ENCODE measurements at regions not wholly inside any gene's neighbourhood (a gene's known extent, or its start where the extent isn't known, plus 50 kb on each side); places are given as distances from the start of the nearest gene placed in this dataset.
"Not testable (repeated sequence)": the region's sequence is repeated elsewhere in the genome, so short reads cannot be mapped to it uniquely, and the experiment has no call there.

- H3K4me3 ChIP-seq (replicated peaks; ENCODE audit: low read depth, low read length) = no peak overlapping the region
- no peak for TF ChIP-seq CTCF (IDR thresholded peaks at IDR 0.05; ENCODE audit: low read depth, low read length, missing control alignments)
- DNase-seq (ENCODE audit: extremely low read depth, low read depth) = no peak
Observed at GRCh38 chr6:20263059-20263458, 50.8 kb upstream of the MBOAT1 start.

- H3K4me3 ChIP-seq (replicated peaks; ENCODE audit: low read depth, low read length) = no peak overlapping the region
- TF ChIP-seq CTCF (IDR thresholded peaks at IDR 0.05; ENCODE audit: low read depth, low read length, missing control alignments) = no peak
- no peak for DNase-seq (ENCODE audit: extremely low read depth, low read depth)
Observed at GRCh38 chr6:20265842-20266241, 53.6 kb upstream of the MBOAT1 start.

- DNase-seq (ENCODE audit: extremely low read depth, low read depth) = no peak
- no peak overlapping the region for H3K4me3 ChIP-seq (replicated peaks; ENCODE audit: low read depth, low read length)
- no peak for TF ChIP-seq CTCF (IDR thresholded peaks at IDR 0.05; ENCODE audit: low read depth, low read length, missing control alignments)
Observed at GRCh38 chr6:20266851-20267608, 54.8 kb upstream of the MBOAT1 start.

GRCh38 chr6:20269181-20269580, 56.9 kb upstream of the MBOAT1 start:
- TF ChIP-seq CTCF (IDR thresholded peaks at IDR 0.05; ENCODE audit: low read depth, low read length, missing control alignments) = no peak
- no peak overlapping the region for H3K4me3 ChIP-seq (replicated peaks; ENCODE audit: low read depth, low read length)
- no peak for DNase-seq (ENCODE audit: extremely low read depth, low read depth)

GRCh38 chr6:20271818-20272217, 59.5 kb upstream of the MBOAT1 start:
- no peak for DNase-seq (ENCODE audit: extremely low read depth, low read depth)
- no peak for TF ChIP-seq CTCF (IDR thresholded peaks at IDR 0.05; ENCODE audit: low read depth, low read length, missing control alignments)
- no peak overlapping the region for H3K4me3 ChIP-seq (replicated peaks; ENCODE audit: low read depth, low read length)

DNA sequence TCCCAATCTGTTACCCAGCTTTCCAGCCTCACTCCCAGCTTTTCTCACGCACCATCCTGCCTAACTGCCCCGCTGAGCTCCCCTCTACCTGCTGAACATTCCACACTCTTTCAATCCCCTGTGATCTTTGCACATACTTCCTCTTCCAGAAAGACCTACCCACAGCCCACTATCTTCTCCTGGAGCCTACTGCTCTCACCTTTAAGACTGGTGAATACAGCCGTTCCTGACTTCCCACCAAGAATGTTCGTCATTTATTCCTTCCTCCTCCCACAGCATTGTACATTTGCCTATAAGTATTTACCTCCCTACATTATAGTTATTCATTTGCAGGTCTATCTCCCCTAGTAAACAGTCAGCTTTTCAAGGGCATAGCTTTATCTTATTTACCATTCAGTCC, 61.9 kb upstream of the MBOAT1 start:
- DNase-seq (ENCODE audit: extremely low read depth, low read depth) = no peak
- TF ChIP-seq CTCF (IDR thresholded peaks at IDR 0.05; ENCODE audit: low read depth, low read length, missing control alignments) = no peak
- no peak overlapping the region for H3K4me3 ChIP-seq (replicated peaks; ENCODE audit: low read depth, low read length)

DNA sequence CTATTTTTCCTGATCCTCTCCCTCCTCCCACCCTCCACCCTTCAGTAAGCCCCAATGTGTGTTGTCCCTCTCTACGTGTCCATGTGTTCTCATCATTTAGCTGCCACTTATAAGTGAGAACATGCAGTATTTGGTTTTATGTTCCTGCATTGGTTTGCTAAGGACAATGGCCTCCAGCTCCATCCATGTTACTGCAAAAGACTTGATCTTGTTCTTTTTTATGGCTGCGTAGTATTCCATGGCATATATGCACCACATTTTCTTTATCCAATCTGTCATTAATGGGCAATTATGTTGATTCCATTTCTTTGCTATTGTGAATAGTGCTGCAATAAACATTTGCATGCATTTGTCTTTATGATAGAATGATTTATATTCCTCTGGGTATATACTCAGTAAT, 63.6 kb upstream of the MBOAT1 start:
- not testable (repeated sequence) for DNase-seq (ENCODE audit: extremely low read depth, low read depth); H3K4me3 ChIP-seq (replicated peaks; ENCODE audit: low read depth, low read length)

DNA sequence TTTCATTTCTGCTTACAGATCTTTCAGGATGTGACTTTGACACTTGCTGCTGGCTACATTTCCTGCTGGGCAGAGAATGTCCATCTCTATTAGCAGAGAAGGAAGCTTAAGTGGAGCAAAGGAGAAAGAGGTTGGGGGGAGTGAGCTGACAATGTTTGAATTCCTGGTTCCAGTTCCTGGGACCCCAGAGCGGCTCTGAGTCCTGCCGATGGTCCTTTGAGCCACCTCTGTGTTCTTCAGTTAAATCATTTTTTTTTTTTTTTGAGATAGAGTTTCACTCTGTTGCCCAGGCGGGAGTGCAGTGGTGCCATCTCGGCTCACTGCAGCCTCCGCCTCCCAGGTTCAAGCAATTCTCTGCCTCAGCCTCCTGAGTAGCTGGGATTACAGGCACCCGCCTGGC, 65.5 kb upstream of the MBOAT1 start:
- DNase-seq (ENCODE audit: extremely low read depth, low read depth); H3K4me3 ChIP-seq (replicated peaks; ENCODE audit: low read depth, low read length): not testable (repeated sequence)
